Activated B cell treated with CpG ODN at 0.5 μM for 24 hours (primary cell): ENCODE measurements at regions not wholly inside any gene's neighbourhood (a gene's known extent, or its start where the extent isn't known, plus 50 kb on each side); places are given as distances from the start of the nearest gene placed in this dataset.

Experiments used
- ATAC-seq: fragments of 200-7000 bp; cut with Tn5 transposase; one replicate; pipeline ENCODE4 v1.10.0; 2021; ENCODE audit warnings: low read depth, mild to moderate bottlenecking, moderate library complexity
- CTCF ChIA-PET: fragments of 350-600 bp; sonication (Branson Sonifier 250); formaldehyde crosslinking; loops from one replicate; lab custom pipeline; 2021; ENCODE audit warnings: antibody characterized with exemption; lab: Charles Lee
- POLR2A ChIA-PET: fragments of 350-600 bp; sonication (Branson Sonifier 250); formaldehyde crosslinking; loops from one replicate; lab custom pipeline; 2021; ENCODE audit warnings: antibody characterized with exemption; lab: Charles Lee
- DNase-seq: peaks from one replicate; pipeline ENCODE4 v3.0.0; 2022
- H3K27ac Mint-ChIP-seq: one replicate; pipeline ENCODE4 v1.8.0; 2020; ENCODE audit warnings: mixed read lengths
- H3K27me3 Mint-ChIP-seq: one replicate; pipeline ENCODE4 v1.8.0; 2021; ENCODE audit warnings: mixed read lengths
- H3K36me3 Mint-ChIP-seq: one replicate; pipeline ENCODE4 v1.8.0; 2021; ENCODE audit warnings: low read depth, mixed read lengths
- H3K4me1 Mint-ChIP-seq: one replicate; pipeline ENCODE4 v1.8.0; 2021; ENCODE audit warnings: mixed read lengths
- H3K4me3 Mint-ChIP-seq: one replicate; pipeline ENCODE4 v1.8.0; 2020; ENCODE audit warnings: mild to moderate bottlenecking, mixed read lengths
- H3K9me3 Mint-ChIP-seq: one replicate; pipeline ENCODE4 v1.8.0; 2020; ENCODE audit warnings: mixed read lengths
- CTCF ChIP-seq: fragments of 200-600 bp; IDR thresholded peaks from one replicate; pipeline ENCODE4 v1.8.0; 2022; ENCODE audit warnings: antibody characterized with exemption, mild to moderate bottlenecking
- intact Hi-C: fragments of 100-400 bp; cut with micrococcal nuclease; formaldehyde crosslinking; loops from one replicate; pipeline ENCODE4 v1.15.1; 2024

GRCh38 chr2:234128606-234129005 lies 78.1 kb downstream of the SPP2 start:
- H3K27ac Mint-ChIP-seq = no peak overlapping the region
- no peak overlapping the region for H3K4me3 Mint-ChIP-seq
- H3K4me1 Mint-ChIP-seq = no peaks in the 10 kb centered on the region
- CTCF ChIA-PET = no interaction called here
- intact Hi-C loops = no loop called here
- TF ChIP-seq CTCF = no peak
- H3K9me3 Mint-ChIP-seq = no peaks in the 10 kb centered on the region
- no peaks in the 10 kb centered on the region for H3K36me3 Mint-ChIP-seq
- POLR2A ChIA-PET = no interaction called here
- ATAC-seq = no peak
- H3K27me3 Mint-ChIP-seq = peaks cover 33% of the 10 kb centered on the region
- DNase-seq = no peak
